ENCODE measurements at regions not wholly inside any gene's neighbourhood (a gene's known extent, or its start where the extent isn't known, plus 50 kb on each side); places are given as distances from the start of the nearest gene placed in this dataset.

- DNase-seq, result no peak
Measured at GRCh38 chr6:15796130-15796771, 133.4 kb upstream of the DTNBP1 start.

- no peak for DNase-seq
Measured at GRCh38 chr6:15793826-15794225, 131.0 kb upstream of the DTNBP1 start.

GRCh38 chr6:15793288-15793687 lies 130.5 kb upstream of the DTNBP1 start:
- DNase-seq, result no peak

GRCh38 chr6:15792842-15793241 lies 130.0 kb upstream of the DTNBP1 start:
- no peak for DNase-seq

- no peak for DNase-seq
Measured at GRCh38 chr6:15791448-15792181, 128.8 kb upstream of the DTNBP1 start.

GRCh38 chr6:15790116-15790515 lies 127.3 kb upstream of the DTNBP1 start:
- no peak for DNase-seq

GRCh38 chr6:15786846-15787245 lies 124.0 kb upstream of the DTNBP1 start:
- no peak for DNase-seq

GRCh38 chr6:15783484-15783883 lies 120.7 kb upstream of the DTNBP1 start:
- DNase-seq, result no peak

- no peak for DNase-seq
Measured at GRCh38 chr6:15781890-15782289, 119.1 kb upstream of the DTNBP1 start.

- no peak for DNase-seq
Measured at GRCh38 chr6:15781333-15781732, 118.5 kb upstream of the DTNBP1 start.

GRCh38 chr6:15780437-15780836 lies 117.6 kb upstream of the DTNBP1 start:
- DNase-seq, result no peak

GRCh38 chr6:15779726-15780125 lies 116.9 kb upstream of the DTNBP1 start:
- DNase-seq, result no peak

- no peak for DNase-seq
Measured at GRCh38 chr6:15776458-15776980, 113.7 kb upstream of the DTNBP1 start.

GRCh38 chr6:15775741-15776140 lies 112.9 kb upstream of the DTNBP1 start:
- DNase-seq, result no peak

- DNase-seq, result no peak
Measured at GRCh38 chr6:15775076-15775634, 112.3 kb upstream of the DTNBP1 start.

- no peak for DNase-seq
Measured at GRCh38 chr6:15773806-15774410, 111.1 kb upstream of the DTNBP1 start.

GRCh38 chr6:15770347-15771143 lies 107.7 kb upstream of the DTNBP1 start:
- DNase-seq, result no peak

- no peak for DNase-seq
Measured at GRCh38 chr6:15769511-15770018, 106.7 kb upstream of the DTNBP1 start.

- no peak for DNase-seq
Measured at GRCh38 chr6:15768999-15769398, 106.2 kb upstream of the DTNBP1 start.

- DNase-seq, result no peak
Measured at GRCh38 chr6:15763837-15764236, 101.0 kb upstream of the DTNBP1 start.

GRCh38 chr6:15763364-15763763 lies 100.5 kb upstream of the DTNBP1 start:
- DNase-seq, result no peak

GRCh38 chr6:15761045-15761502 lies 98.2 kb upstream of the DTNBP1 start:
- peak; percentile 73 for DNase-seq

All from NCI-H774 (cell line).